ENCODE measurements at regions not wholly inside any gene's neighbourhood (a gene's known extent, or its start where the extent isn't known, plus 50 kb on each side); places are given as distances from the start of the nearest gene placed in this dataset.

DNA sequence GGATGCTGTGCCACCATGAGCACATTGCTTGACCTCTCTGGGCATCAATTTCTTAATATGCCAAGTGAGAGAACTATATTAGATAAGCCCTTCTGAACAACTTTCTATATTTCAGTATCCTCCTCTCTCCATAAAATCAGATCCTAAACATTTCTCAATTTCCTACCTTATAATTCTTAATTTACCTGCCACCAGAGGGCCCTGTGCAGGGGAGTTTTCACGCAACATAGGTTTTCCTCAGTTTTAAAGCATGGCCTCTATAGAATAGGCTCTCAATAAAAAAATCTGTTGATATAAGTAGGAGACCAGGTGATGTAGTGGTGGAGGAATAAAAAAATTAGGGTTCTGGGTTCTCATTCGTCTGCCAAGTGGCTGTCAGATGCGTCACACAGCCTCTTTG is 83.7 kb upstream of the DBX1 start (continued):
- TF ChIP-seq, protein P1, sequence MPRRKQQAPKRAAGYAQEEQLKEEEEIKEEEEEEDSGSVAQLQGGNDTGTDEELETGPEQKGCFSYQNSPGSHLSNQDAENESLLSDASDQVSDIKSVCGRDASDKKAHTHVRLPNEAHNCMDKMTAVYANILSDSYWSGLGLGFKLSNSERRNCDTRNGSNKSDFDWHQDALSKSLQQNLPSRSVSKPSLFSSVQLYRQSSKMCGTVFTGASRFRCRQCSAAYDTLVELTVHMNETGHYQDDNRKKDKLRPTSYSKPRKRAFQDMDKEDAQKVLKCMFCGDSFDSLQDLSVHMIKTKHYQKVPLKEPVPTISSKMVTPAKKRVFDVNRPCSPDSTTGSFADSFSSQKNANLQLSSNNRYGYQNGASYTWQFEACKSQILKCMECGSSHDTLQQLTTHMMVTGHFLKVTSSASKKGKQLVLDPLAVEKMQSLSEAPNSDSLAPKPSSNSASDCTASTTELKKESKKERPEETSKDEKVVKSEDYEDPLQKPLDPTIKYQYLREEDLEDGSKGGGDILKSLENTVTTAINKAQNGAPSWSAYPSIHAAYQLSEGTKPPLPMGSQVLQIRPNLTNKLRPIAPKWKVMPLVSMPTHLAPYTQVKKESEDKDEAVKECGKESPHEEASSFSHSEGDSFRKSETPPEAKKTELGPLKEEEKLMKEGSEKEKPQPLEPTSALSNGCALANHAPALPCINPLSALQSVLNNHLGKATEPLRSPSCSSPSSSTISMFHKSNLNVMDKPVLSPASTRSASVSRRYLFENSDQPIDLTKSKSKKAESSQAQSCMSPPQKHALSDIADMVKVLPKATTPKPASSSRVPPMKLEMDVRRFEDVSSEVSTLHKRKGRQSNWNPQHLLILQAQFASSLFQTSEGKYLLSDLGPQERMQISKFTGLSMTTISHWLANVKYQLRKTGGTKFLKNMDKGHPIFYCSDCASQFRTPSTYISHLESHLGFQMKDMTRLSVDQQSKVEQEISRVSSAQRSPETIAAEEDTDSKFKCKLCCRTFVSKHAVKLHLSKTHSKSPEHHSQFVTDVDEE (CRISPR knock-in tag; IDR thresholded peaks at IDR 0.05): no peak

DNA sequence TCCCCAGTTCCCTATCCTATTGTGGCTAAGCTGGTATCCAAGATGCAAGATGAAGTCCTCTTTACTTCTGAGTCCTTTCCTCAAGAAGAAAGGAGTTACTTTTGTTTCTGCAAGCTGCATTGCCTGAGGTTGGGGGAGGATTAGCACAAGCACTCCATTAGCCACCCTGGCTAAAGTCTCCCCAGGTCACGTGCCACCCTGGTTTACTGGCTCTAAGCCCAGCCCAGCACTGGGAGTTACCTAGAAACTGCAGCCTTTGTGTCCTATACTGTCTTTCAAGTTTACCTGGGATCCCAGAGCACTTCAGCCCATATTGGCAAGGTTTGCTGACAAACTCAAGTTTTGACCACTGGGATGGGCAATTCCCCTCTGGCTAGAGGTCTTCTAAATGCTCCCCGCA is 78.4 kb upstream of the DBX1 start:
- TF ChIP-seq GLIS3 (CRISPR knock-in tag; IDR thresholded peaks at IDR 0.05) (no peak), ZNF70 (CRISPR knock-in tag; IDR thresholded peaks at IDR 0.05) (no peak), TCF4 (CRISPR knock-in tag; IDR thresholded peaks at IDR 0.05; ENCODE audit: borderline replicate concordance) (no peak), ZC3H10 (CRISPR knock-in tag; IDR thresholded peaks at IDR 0.05) (no peak), ZNF8 (CRISPR knock-in tag; IDR thresholded peaks at IDR 0.05) (no peak), SNAI2 (CRISPR knock-in tag; IDR thresholded peaks at IDR 0.05) (no peak), ISL1 (CRISPR knock-in tag; IDR thresholded peaks at IDR 0.05) (no peak), ZFP30 (CRISPR knock-in tag; IDR thresholded peaks at IDR 0.05) (no peak)
- TF ChIP-seq, protein P2, sequence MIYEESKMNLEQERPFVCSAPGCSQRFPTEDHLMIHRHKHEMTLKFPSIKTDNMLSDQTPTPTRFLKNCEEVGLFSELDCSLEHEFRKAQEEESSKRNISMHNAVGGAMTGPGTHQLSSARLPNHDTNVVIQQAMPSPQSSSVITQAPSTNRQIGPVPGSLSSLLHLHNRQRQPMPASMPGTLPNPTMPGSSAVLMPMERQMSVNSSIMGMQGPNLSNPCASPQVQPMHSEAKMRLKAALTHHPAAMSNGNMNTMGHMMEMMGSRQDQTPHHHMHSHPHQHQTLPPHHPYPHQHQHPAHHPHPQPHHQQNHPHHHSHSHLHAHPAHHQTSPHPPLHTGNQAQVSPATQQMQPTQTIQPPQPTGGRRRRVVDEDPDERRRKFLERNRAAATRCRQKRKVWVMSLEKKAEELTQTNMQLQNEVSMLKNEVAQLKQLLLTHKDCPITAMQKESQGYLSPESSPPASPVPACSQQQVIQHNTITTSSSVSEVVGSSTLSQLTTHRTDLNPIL (CRISPR knock-in tag; IDR thresholded peaks at IDR 0.05; ENCODE audit: low read depth): no peak
- TF ChIP-seq, protein P3, sequence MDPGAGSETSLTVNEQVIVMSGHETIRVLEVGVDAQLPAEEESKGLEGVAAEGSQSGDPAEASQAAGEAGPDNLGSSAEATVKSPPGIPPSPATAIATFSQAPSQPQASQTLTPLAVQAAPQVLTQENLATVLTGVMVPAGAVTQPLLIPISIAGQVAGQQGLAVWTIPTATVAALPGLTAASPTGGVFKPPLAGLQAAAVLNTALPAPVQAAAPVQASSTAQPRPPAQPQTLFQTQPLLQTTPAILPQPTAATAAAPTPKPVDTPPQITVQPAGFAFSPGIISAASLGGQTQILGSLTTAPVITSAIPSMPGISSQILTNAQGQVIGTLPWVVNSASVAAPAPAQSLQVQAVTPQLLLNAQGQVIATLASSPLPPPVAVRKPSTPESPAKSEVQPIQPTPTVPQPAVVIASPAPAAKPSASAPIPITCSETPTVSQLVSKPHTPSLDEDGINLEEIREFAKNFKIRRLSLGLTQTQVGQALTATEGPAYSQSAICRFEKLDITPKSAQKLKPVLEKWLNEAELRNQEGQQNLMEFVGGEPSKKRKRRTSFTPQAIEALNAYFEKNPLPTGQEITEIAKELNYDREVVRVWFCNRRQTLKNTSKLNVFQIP (CRISPR knock-in tag; IDR thresholded peaks at IDR 0.05; ENCODE audit: borderline replicate concordance, low read depth): no peak
- TF ChIP-seq, protein P1 (CRISPR knock-in tag; IDR thresholded peaks at IDR 0.05): no peak
- TF ChIP-seq, protein P4, sequence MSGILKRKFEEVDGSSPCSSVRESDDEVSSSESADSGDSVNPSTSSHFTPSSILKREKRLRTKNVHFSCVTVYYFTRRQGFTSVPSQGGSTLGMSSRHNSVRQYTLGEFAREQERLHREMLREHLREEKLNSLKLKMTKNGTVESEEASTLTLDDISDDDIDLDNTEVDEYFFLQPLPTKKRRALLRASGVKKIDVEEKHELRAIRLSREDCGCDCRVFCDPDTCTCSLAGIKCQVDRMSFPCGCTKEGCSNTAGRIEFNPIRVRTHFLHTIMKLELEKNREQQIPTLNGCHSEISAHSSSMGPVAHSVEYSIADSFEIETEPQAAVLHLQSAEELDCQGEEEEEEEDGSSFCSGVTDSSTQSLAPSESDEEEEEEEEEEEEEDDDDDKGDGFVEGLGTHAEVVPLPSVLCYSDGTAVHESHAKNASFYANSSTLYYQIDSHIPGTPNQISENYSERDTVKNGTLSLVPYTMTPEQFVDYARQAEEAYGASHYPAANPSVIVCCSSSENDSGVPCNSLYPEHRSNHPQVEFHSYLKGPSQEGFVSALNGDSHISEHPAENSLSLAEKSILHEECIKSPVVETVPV (CRISPR knock-in tag; IDR thresholded peaks at IDR 0.05): no peak
- no peak for ATAC-seq

DNA sequence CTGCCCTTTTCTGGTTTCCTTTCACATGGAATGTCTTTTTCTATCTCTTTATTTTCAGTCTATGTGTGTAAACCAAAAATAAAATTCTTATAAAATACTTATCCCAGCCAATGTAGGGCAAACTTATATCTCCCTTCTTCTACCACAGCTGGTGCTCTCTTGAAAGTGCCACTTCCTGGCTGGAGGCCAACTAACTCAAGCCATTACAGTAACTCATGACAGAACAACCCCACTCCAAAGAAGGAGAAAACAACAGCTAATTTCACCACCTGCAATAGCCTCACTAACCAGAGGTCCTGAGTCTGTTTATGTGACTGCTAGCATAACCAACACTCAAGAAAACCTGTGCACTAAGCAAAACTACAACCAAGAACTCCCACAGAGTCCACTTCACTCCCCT is 74.9 kb upstream of the DBX1 start:
- no peak for ATAC-seq
- TF ChIP-seq, protein P4 (CRISPR knock-in tag; IDR thresholded peaks at IDR 0.05): no peak
- TF ChIP-seq, protein P5, sequence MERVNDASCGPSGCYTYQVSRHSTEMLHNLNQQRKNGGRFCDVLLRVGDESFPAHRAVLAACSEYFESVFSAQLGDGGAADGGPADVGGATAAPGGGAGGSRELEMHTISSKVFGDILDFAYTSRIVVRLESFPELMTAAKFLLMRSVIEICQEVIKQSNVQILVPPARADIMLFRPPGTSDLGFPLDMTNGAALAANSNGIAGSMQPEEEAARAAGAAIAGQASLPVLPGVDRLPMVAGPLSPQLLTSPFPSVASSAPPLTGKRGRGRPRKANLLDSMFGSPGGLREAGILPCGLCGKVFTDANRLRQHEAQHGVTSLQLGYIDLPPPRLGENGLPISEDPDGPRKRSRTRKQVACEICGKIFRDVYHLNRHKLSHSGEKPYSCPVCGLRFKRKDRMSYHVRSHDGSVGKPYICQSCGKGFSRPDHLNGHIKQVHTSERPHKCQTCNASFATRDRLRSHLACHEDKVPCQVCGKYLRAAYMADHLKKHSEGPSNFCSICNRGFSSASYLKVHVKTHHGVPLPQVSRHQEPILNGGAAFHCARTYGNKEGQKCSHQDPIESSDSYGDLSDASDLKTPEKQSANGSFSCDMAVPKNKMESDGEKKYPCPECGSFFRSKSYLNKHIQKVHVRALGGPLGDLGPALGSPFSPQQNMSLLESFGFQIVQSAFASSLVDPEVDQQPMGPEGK (CRISPR knock-in tag; IDR thresholded peaks at IDR 0.05; ENCODE audit: borderline replicate concordance): no peak
- TF ChIP-seq ESRRG (CRISPR knock-in tag; IDR thresholded peaks at IDR 0.05) (no peak), ZNF565 (CRISPR knock-in tag; conservative IDR thresholded peaks at IDR 0.05; ENCODE audit: low read depth) (no peak), BACH2 (CRISPR knock-in tag; IDR thresholded peaks at IDR 0.05; ENCODE audit: borderline replicate concordance) (no peak), RARB (CRISPR knock-in tag; IDR thresholded peaks at IDR 0.05) (no peak), ARNTL (CRISPR knock-in tag; IDR thresholded peaks at IDR 0.05; ENCODE audit: borderline replicate concordance, low read depth) (no peak), ZFP3 (CRISPR knock-in tag; IDR thresholded peaks at IDR 0.05) (no peak), ZC3H10 (CRISPR knock-in tag; IDR thresholded peaks at IDR 0.05) (no peak), ZNF70 (CRISPR knock-in tag; IDR thresholded peaks at IDR 0.05) (no peak), CSDC2 (CRISPR knock-in tag; IDR thresholded peaks at IDR 0.05) (no peak), OSR1 (CRISPR knock-in tag; IDR thresholded peaks at IDR 0.05) (no peak), SNAI2 (CRISPR knock-in tag; IDR thresholded peaks at IDR 0.05) (no peak), ISL1 (CRISPR knock-in tag; IDR thresholded peaks at IDR 0.05) (no peak), GLIS3 (CRISPR knock-in tag; IDR thresholded peaks at IDR 0.05) (no peak)
- TF ChIP-seq, protein P2 (CRISPR knock-in tag; IDR thresholded peaks at IDR 0.05; ENCODE audit: low read depth): no peak
- TF ChIP-seq, protein P3 (CRISPR knock-in tag; IDR thresholded peaks at IDR 0.05; ENCODE audit: borderline replicate concordance, low read depth): no peak

Data from SK-N-SH treated with all-trans-retinoic acid at 6 μM for 48 hours (cell line).